Activated CD8-positive, alpha-beta T cell treated with anti-CD3 and anti-CD28 coated beads, Interleukin-2, amount 10 ng/mL, durations not matched to agents 7 days and 5 days (primary cell): ENCODE measurements at regions not wholly inside any gene's neighbourhood (a gene's known extent, or its start where the extent isn't known, plus 50 kb on each side); places are given as distances from the start of the nearest gene placed in this dataset.
"Not testable (repeated sequence)": the region's sequence is repeated elsewhere in the genome, so short reads cannot be mapped to it uniquely, and the experiment has no call there.

Source experiments
- ATAC-seq: fragments of 150-1000 bp; cut with Tn5 transposase; one replicate; pipeline ENCODE4 v1.10.0; 2021; ENCODE audit warnings: moderate library complexity
- CTCF ChIA-PET: fragments of 350-600 bp; sonication (Branson Sonifier 250); formaldehyde crosslinking; loops from one replicate; lab custom pipeline; 2021; ENCODE audit warnings: antibody characterized with exemption; lab: Charles Lee
- POLR2A ChIA-PET: fragments of 350-600 bp; sonication (Branson Sonifier 250); formaldehyde crosslinking; loops from one replicate; lab custom pipeline; 2021; ENCODE audit warnings: antibody characterized with exemption; lab: Charles Lee
- DNase-seq: peaks from one replicate; pipeline ENCODE4 v3.0.0-alpha.2; 2020
- H3K27ac Mint-ChIP-seq: one replicate; pipeline ENCODE4 v1.8.0; 2021; ENCODE audit warnings: mild to moderate bottlenecking, mixed read lengths
- H3K27me3 Mint-ChIP-seq: one replicate; pipeline ENCODE4 v1.8.0; 2021; ENCODE audit warnings: low read depth, mixed read lengths
- H3K36me3 Mint-ChIP-seq: one replicate; pipeline ENCODE4 v1.8.0; 2021; ENCODE audit warnings: low read depth, mixed read lengths
- H3K4me1 Mint-ChIP-seq: one replicate; pipeline ENCODE4 v1.8.0; 2021; ENCODE audit warnings: low read depth, mixed read lengths
- H3K4me3 Mint-ChIP-seq: one replicate; pipeline ENCODE4 v1.8.0; 2021; ENCODE audit warnings: mild to moderate bottlenecking, mixed read lengths
- H3K9me3 Mint-ChIP-seq: one replicate; pipeline ENCODE4 v1.8.0; 2022; ENCODE audit warnings: mixed read lengths; ENCODE audit not compliant: insufficient read depth

- POLR2A ChIA-PET: no interaction called here
- no peaks in the 10 kb centered on the region for H3K4me1 Mint-ChIP-seq
- no peak for DNase-seq
These were observed 93.1 kb downstream of the WTIP start for GRCh38 chr19:34574704-34575103.

GRCh38 chr19:34573226-34573864, 91.8 kb downstream of the WTIP start:
- Mint-ChIP-seq H3K4me3 (no peak overlapping the region), H3K4me1 (no peaks in the 10 kb centered on the region), H3K36me3 (no peaks in the 10 kb centered on the region), H3K27me3 (peaks cover 12% of the 10 kb centered on the region), H3K27ac (no peak overlapping the region), H3K9me3 (peaks cover 17% of the 10 kb centered on the region)
- POLR2A ChIA-PET: no interaction called here
- DNase-seq: no peak
- CTCF ChIA-PET: no interaction called here
- no peak for ATAC-seq

More at GRCh38 chr19:34574704-34575103, 93.1 kb downstream of the WTIP start:
- peaks cover 13% of the 10 kb centered on the region for H3K9me3 Mint-ChIP-seq
- CTCF ChIA-PET: no interaction called here
- peaks cover 12% of the 10 kb centered on the region for H3K27me3 Mint-ChIP-seq
- H3K36me3 Mint-ChIP-seq: no peaks in the 10 kb centered on the region
- H3K27ac Mint-ChIP-seq: no peak overlapping the region
- H3K4me3 Mint-ChIP-seq: no peak overlapping the region
- ATAC-seq: no peak

- DNase-seq, H3K4me3 Mint-ChIP-seq, H3K27ac Mint-ChIP-seq, CTCF ChIA-PET, H3K4me1 Mint-ChIP-seq, POLR2A ChIA-PET, H3K36me3 Mint-ChIP-seq, H3K27me3 Mint-ChIP-seq, ATAC-seq: not testable (repeated sequence)
- peaks cover 19% of the 10 kb centered on the region for H3K9me3 Mint-ChIP-seq
These were observed 88.6 kb downstream of the WTIP start for GRCh38 chr19:34570140-34570539.

GRCh38 chr19:34562344-34562743, 80.8 kb downstream of the WTIP start:
- H3K27ac Mint-ChIP-seq, H3K9me3 Mint-ChIP-seq, H3K4me3 Mint-ChIP-seq, ATAC-seq, H3K27me3 Mint-ChIP-seq, DNase-seq, POLR2A ChIA-PET, CTCF ChIA-PET, H3K4me1 Mint-ChIP-seq, H3K36me3 Mint-ChIP-seq: not testable (repeated sequence)
